ENCODE measurements at regions not wholly inside any gene's neighbourhood (a gene's known extent, or its start where the extent isn't known, plus 50 kb on each side); places are given as distances from the start of the nearest gene placed in this dataset.
"Not testable (repeated sequence)": the region's sequence is repeated elsewhere in the genome, so short reads cannot be mapped to it uniquely, and the experiment has no call there.

GRCh38 chr5:36406023-36406422 is 104.3 kb upstream of the RANBP3L start:
- intact Hi-C loops (cut with DNase I; ENCODE audit: low total_unique reads), result no loop called here
- DNase-seq, result no peak
- Histone ChIP-seq H3K4me1 (no peaks in the 10 kb centered on the region), H3K9me3 (no peaks in the 10 kb centered on the region), H3K27me3 (no peaks in the 10 kb centered on the region), H3K4me3 (no peak overlapping the region), H3K36me3 (no peaks in the 10 kb centered on the region), H3K27ac (no peak overlapping the region)
- 84 to 97% (median 91%) methylated on average over 1 of the region's 1 CpG for WGBS, 5 donors
- TF ChIP-seq EP300 (IDR thresholded peaks at IDR 0.05), result no peak
- no peak for TF ChIP-seq CTCF (IDR thresholded peaks at IDR 0.05)
- TF ChIP-seq POLR2AphosphoS5 (IDR thresholded peaks at IDR 0.05), result no peak

GRCh38 chr5:36407396-36407795 is 105.7 kb upstream of the RANBP3L start:
- Histone ChIP-seq H3K27me3 (no peaks in the 10 kb centered on the region), H3K36me3 (no peaks in the 10 kb centered on the region), H3K9me3 (no peaks in the 10 kb centered on the region), H3K27ac (no peak overlapping the region), H3K4me3 (no peak overlapping the region), H3K4me1 (no peaks in the 10 kb centered on the region)
- 58 to 90% (median 87%) methylated on average over 2 of the region's 2 CpGs for WGBS, 5 donors
- DNase-seq, result no peak
- TF ChIP-seq POLR2A (IDR thresholded peaks at IDR 0.05) (no peak), CTCF (IDR thresholded peaks at IDR 0.05) (no peak), POLR2AphosphoS5 (IDR thresholded peaks at IDR 0.05) (no peak), EP300 (IDR thresholded peaks at IDR 0.05) (no peak)
- intact Hi-C loops (cut with DNase I; ENCODE audit: low total_unique reads), result no loop called here

GRCh38 chr5:36409711-36410110 is 108.0 kb upstream of the RANBP3L start:
- H3K4me1 ChIP-seq; H3K27ac ChIP-seq; H3K4me3 ChIP-seq; H3K9me3 ChIP-seq; DNase-seq; H3K36me3 ChIP-seq; H3K27me3 ChIP-seq; intact Hi-C loops (cut with DNase I; ENCODE audit: low total_unique reads): not testable (repeated sequence)

DNA sequence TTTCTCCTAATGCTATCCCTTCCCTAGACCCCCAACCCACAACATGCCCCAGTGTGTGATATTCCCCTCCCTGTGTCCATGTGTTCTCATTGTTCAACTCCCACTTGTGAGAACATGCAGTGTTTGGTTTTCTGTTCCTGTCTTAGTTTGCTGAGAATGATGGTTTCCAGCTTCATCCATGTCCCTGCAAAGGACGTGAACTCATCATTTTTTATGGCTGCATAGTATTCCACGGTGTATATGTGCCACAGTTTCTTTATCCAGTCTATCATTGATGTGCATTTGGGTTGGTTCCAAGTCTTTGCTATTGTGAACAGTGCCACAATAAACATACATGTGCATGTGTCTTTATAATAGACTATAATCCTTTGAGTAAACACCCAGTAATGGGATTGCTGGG is 109.0 kb upstream of the RANBP3L start:
- H3K27me3 ChIP-seq; DNase-seq; H3K9me3 ChIP-seq; H3K27ac ChIP-seq; H3K4me1 ChIP-seq; H3K4me3 ChIP-seq; H3K36me3 ChIP-seq; intact Hi-C loops (cut with DNase I; ENCODE audit: low total_unique reads): not testable (repeated sequence)
- WGBS, 5 donors, result 85 to 98% (median 88%) methylated on average over 2 of the region's 2 CpGs

DNA sequence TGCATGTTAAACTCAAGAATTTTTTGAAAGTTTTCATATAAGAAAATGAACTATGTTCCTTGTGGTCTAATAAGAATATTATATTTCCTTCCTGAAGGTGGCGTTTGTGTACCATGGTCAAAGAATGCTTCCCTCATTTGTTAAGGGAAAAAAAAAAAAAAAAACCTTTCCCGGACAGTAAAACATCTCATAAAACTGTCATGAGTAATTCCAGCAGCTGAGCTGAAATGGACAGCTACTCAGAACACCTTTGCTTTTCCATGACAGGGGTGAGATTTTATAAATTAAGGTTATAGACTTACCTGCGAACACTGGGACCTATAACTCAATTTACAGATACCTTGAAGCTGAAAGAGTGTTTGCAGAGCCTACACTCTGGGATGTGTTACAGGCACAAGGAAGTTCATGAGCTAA is 113.2 kb upstream of the RANBP3L start:
- H3K4me1 ChIP-seq, result peaks cover 0 to 4% (median 0%) of the 10 kb centered on the region in 4 donors
- intact Hi-C loops (cut with DNase I; ENCODE audit: low total_unique reads), result loop anchor here (5.0 kb wide), 2 partner anchors 87 to 277 kb away; no protein-coding TSS in a partner anchor
- WGBS, 5 donors, result 23 to 29% (median 26%) methylated on average over 3 of the region's 3 CpGs
- no peak overlapping the region for H3K4me3 ChIP-seq
- H3K9me3 ChIP-seq, result no peaks in the 10 kb centered on the region
- TF ChIP-seq EP300 (IDR thresholded peaks at IDR 0.05) (no peak), CTCF (IDR thresholded peaks at IDR 0.05) (peak in 5 of 7 experiments; percentile 11 to 43 (median 28)), POLR2AphosphoS5 (IDR thresholded peaks at IDR 0.05) (no peak), POLR2A (IDR thresholded peaks at IDR 0.05) (no peak)
- no peak overlapping the region for H3K27ac ChIP-seq
- H3K27me3 ChIP-seq, result no peaks in the 10 kb centered on the region
- H3K36me3 ChIP-seq, result no peaks in the 10 kb centered on the region
- peak in 1 of 2 donors; percentile 66 for DNase-seq

GRCh38 chr5:36416605-36417004 is 114.9 kb upstream of the RANBP3L start:
- intact Hi-C loops (cut with DNase I; ENCODE audit: low total_unique reads), result loop anchor here (5.0 kb wide), 2 partner anchors 86 to 276 kb away; no protein-coding TSS in a partner anchor
- no peak for DNase-seq
- Histone ChIP-seq H3K27me3 (no peaks in the 10 kb centered on the region), H3K27ac (no peak overlapping the region), H3K36me3 (no peaks in the 10 kb centered on the region), H3K4me3 (no peak overlapping the region), H3K9me3 (no peaks in the 10 kb centered on the region), H3K4me1 (peaks cover 0 to 4% (median 0%) of the 10 kb centered on the region in 4 donors)
- TF ChIP-seq CTCF (IDR thresholded peaks at IDR 0.05) (no peak), POLR2AphosphoS5 (IDR thresholded peaks at IDR 0.05) (no peak), EP300 (IDR thresholded peaks at IDR 0.05) (no peak), POLR2A (IDR thresholded peaks at IDR 0.05) (no peak)

Data from stomach (tissue), 8 donors.